ENCODE measurements at regions not wholly inside any gene's neighbourhood (a gene's known extent, or its start where the extent isn't known, plus 50 kb on each side); places are given as distances from the start of the nearest gene placed in this dataset.

- no peak for DNase-seq (ENCODE audit: low read depth in 1 of 2, low spot score in 1 of 2)
- no peaks in the 10 kb centered on the region for H3K27me3 ChIP-seq (ENCODE audit: insufficient read depth, poor library complexity, severe bottlenecking)
- no peak overlapping the region for H3K4me3 ChIP-seq (replicated peaks; ENCODE audit: insufficient read depth, low read length)
- TF ChIP-seq CTCF (IDR thresholded peaks at IDR 0.05; ENCODE audit: insufficient read depth, low read length) (no peak), SPI1 (IDR thresholded peaks at IDR 0.05; ENCODE audit: borderline replicate concordance, low read depth) (no peak), POLR2AphosphoS5 (IDR thresholded peaks at IDR 0.05; ENCODE audit: low read depth) (no peak), GABPA (IDR thresholded peaks at IDR 0.05; ENCODE audit: low read depth) (no peak)
- TF ChIP-seq, protein P1, sequence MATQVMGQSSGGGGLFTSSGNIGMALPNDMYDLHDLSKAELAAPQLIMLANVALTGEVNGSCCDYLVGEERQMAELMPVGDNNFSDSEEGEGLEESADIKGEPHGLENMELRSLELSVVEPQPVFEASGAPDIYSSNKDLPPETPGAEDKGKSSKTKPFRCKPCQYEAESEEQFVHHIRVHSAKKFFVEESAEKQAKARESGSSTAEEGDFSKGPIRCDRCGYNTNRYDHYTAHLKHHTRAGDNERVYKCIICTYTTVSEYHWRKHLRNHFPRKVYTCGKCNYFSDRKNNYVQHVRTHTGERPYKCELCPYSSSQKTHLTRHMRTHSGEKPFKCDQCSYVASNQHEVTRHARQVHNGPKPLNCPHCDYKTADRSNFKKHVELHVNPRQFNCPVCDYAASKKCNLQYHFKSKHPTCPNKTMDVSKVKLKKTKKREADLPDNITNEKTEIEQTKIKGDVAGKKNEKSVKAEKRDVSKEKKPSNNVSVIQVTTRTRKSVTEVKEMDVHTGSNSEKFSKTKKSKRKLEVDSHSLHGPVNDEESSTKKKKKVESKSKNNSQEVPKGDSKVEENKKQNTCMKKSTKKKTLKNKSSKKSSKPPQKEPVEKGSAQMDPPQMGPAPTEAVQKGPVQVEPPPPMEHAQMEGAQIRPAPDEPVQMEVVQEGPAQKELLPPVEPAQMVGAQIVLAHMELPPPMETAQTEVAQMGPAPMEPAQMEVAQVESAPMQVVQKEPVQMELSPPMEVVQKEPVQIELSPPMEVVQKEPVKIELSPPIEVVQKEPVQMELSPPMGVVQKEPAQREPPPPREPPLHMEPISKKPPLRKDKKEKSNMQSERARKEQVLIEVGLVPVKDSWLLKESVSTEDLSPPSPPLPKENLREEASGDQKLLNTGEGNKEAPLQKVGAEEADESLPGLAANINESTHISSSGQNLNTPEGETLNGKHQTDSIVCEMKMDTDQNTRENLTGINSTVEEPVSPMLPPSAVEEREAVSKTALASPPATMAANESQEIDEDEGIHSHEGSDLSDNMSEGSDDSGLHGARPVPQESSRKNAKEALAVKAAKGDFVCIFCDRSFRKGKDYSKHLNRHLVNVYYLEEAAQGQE (IDR thresholded peaks at IDR 0.05; ENCODE audit: insufficient replicate concordance, low read depth), result no peak
- H3K27ac ChIP-seq (replicated peaks), result no peak overlapping the region
Measured at GRCh38 chr5:92760550-92760949, 820.5 kb downstream of the NR2F1-AS1 start.

GRCh38 chr5:92758552-92758951, 822.5 kb downstream of the NR2F1-AS1 start:
- Histone ChIP-seq H3K27ac (replicated peaks) (no peak overlapping the region), H3K27me3 (ENCODE audit: insufficient read depth, poor library complexity, severe bottlenecking) (no peaks in the 10 kb centered on the region), H3K4me3 (replicated peaks; ENCODE audit: insufficient read depth, low read length) (no peak overlapping the region)
- no peak for DNase-seq (ENCODE audit: low read depth in 1 of 2, low spot score in 1 of 2)
- TF ChIP-seq GABPA (IDR thresholded peaks at IDR 0.05; ENCODE audit: low read depth) (no peak), POLR2AphosphoS5 (IDR thresholded peaks at IDR 0.05; ENCODE audit: low read depth) (no peak), SPI1 (IDR thresholded peaks at IDR 0.05; ENCODE audit: borderline replicate concordance, low read depth) (no peak), CTCF (IDR thresholded peaks at IDR 0.05; ENCODE audit: insufficient read depth, low read length) (no peak)
- TF ChIP-seq, protein P1 (IDR thresholded peaks at IDR 0.05; ENCODE audit: insufficient replicate concordance, low read depth), result no peak

DNA sequence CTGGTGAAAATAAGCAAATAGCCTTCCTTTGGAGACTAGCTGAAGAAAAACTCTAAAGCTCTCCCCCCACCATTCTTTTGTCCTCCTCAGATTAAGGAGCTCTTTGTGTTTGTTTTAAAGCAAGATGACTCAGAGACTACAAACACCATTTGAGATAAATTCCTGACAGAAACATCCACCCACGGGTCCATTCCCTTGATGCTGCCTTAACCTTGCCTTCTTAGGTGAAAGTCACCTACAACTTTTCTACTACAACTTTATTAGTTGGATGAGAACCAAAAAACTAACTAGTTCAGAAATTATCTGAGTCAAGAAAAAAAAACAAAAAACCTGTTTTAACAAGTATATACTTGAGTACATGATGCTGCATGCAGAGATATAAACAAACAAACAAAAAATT, 831.1 kb downstream of the NR2F1-AS1 start:
- no peak overlapping the region for H3K27ac ChIP-seq (replicated peaks)
- TF ChIP-seq GABPA (IDR thresholded peaks at IDR 0.05; ENCODE audit: low read depth) (no peak), POLR2AphosphoS5 (IDR thresholded peaks at IDR 0.05; ENCODE audit: low read depth) (no peak), CTCF (IDR thresholded peaks at IDR 0.05; ENCODE audit: insufficient read depth, low read length) (no peak), SPI1 (IDR thresholded peaks at IDR 0.05; ENCODE audit: borderline replicate concordance, low read depth) (no peak)
- TF ChIP-seq, protein P1 (IDR thresholded peaks at IDR 0.05; ENCODE audit: insufficient replicate concordance, low read depth), result no peak
- no peak overlapping the region for H3K4me3 ChIP-seq (replicated peaks; ENCODE audit: insufficient read depth, low read length)
- H3K27me3 ChIP-seq (ENCODE audit: insufficient read depth, poor library complexity, severe bottlenecking), result no peaks in the 10 kb centered on the region
- DNase-seq (ENCODE audit: low read depth in 1 of 2, low spot score in 1 of 2), result no peak

Measured in HL-60 (cell line).